EL (cell line): ENCODE measurements at regions not wholly inside any gene's neighbourhood (a gene's known extent, or its start where the extent isn't known, plus 50 kb on each side); places are given as distances from the start of the nearest gene placed in this dataset.

Experiments
- DNase-seq: peaks from one replicate; pipeline ENCODE4 v3.0.0-alpha.2; 2016

DNA sequence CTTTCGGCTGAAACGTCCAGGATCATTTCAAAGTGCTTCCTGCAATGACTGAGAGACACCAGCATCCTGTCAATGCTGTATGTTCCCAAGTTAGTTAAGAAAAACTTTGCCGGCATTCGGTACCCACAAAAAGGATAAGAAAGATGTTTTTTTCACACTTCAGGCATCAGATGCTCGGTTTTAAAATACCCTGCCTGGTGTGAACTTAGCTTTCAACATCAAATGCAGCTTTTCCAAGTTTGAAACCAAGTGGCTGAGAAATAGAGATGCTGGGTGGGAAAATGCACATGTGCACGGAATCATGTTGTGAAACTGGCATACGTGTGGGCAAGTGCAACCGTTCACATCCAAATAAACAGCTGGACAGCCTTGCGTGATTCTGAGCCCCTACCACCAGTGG, 254.9 kb upstream of the IGF1R start:
- DNase-seq: no peak

DNA sequence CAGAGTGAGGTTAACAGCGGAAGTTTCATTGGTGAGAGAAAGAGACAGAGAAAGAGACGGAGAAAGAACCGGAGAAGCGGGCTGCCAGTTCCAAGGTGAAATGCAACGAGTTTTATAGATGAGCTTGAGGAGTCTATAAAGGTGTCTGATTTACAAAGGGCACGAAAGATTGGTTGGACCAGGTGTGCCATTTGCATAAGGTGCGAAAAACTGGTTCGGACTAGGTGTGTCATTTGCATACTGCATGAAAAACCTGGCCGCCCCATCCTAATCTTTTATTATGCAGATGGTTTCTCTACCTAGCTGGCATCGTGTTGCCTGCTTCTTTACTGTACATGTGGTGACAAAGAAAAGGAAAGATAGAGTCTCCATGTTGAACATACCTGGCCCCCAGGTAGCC, 253.8 kb upstream of the IGF1R start:
- no peak for DNase-seq

DNA sequence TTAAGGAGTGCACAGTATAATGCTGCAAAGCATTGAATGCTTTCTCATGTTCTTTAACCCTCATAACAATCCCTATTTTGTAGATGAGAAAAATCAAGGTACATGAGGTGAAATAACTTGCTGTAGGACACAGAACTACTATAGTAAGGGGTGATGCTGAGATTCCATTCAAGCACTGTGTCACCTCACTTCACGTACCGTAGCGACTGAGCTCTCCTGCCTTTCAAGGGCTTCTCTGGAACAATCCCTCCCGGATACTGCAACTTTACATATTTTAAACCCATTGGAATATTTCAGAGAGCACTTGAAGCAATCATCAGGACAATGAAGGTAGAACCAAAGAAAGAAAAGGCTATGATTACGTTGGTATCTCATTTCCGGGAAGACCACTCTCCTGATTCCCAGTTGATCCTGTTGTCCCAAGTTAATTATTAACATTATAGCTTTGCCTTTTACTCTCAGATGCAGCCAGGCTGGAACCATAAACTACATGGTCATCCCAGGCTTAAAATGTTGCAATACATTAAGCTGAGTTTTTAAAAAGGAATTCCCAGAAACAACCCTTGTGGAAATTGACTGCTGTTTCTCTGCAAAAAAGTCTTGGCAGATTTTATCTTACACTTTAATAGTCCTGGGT, 252.2 kb upstream of the IGF1R start:
- DNase-seq: no peak

GRCh38 chr15:98397419-98397818, 250.9 kb upstream of the IGF1R start:
- no peak for DNase-seq

GRCh38 chr15:98398056-98398455, 250.3 kb upstream of the IGF1R start:
- DNase-seq: no peak

DNA sequence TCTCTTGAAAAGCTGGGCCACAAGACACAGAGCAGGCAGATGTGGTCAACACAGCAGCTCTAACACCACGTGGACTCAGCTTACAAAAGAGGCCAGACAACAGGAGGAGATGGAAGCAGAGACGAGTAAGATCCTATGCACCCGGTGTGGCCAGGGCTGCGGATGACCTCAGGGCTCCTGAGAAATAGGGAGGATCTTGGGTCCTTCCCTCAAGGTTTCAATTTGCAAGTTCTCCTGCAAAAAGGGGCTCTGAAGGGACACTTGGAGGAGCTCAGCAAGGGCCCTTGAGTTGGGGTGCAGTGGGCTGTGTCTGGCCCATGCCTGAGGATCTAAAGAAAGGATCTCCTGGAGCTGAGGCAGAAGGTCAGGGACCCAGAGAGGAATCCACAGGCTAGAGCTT, 249.5 kb upstream of the IGF1R start:
- no peak for DNase-seq

DNA sequence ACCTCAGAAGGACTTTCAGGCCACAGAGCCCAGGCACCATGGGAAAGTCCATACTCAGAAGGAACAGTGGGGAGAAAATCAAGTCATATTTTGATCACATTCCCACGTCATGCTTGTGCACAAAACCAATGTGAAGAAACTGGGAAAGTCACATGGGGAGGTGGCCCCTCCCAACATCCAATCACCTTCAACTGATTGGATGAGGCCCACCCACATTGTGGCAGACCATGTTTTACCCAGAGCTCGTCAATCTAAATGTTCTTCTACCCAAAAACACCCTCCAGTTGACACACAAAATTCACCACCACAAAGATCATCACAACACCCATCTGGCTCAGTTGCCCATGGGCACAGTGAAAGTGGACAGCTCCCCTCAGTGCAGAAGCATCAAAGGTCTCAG, 248.2 kb upstream of the IGF1R start:
- DNase-seq: no peak

DNA sequence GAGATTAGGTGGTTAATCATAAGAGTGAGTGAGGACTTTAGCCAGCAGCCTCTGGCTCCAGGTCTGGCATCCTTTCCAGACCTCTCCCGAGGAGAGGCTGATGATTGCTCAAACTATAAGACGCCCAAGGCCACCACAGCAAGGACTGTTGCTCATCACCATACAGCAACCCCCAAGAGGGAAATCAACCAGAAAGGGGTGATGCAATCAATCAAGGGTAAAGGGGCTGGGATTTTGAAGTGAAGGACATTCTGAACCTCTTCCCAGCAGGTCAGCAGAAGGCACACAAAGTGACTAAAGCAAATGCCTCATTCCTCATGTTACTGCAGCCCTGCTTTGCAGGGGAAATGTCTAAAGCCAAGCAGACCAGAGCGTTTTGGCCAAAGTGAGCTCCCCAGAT, 247.3 kb upstream of the IGF1R start:
- DNase-seq: no peak

DNA sequence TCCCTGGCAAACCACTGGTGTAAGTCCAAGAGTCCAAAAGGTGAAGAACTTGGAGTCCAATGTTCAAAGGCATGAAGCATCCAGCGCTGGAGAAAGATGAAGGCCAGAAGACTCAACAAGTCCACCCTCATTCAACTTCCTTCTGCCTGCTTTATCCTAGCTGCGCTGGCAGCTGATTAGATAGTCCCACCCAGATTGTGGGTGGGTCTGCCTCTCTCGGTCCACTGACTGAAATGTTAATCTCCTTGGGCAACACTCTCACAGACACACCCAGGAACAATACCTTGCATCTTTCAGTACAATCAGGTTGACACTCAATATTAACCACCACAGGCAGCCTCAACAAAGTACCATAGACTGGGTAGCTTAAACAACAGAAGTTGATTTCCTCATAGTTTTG, 245.9 kb upstream of the IGF1R start:
- no peak for DNase-seq

DNA sequence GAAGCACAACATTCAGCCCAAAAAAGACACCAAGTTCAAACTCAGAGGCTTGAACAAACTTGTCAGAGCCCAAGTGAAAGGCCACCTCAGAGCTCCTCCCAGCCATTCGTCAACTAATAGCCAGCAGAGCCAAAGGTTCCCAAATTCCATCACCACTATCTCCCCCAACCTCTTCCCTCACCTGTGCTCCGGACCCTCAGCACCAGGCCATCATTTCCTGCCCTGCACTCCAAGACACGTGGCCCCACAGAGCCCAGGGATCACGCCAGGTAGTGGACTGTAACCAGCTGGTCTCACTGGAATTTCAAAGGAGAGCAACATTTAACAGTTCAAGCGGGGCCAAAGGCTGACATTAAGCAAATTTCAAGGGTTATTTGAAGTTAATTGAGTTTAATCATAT, 245.2 kb upstream of the IGF1R start:
- DNase-seq: no peak

- DNase-seq: no peak
Measured at GRCh38 chr15:98403569-98403968, 244.8 kb upstream of the IGF1R start.

- DNase-seq: no peak
Measured at GRCh38 chr15:98405013-98405412, 243.3 kb upstream of the IGF1R start.

- no peak for DNase-seq
Measured at GRCh38 chr15:98408231-98408630, 240.1 kb upstream of the IGF1R start.

- no peak for DNase-seq
Measured at GRCh38 chr15:98410328-98410727, 238.0 kb upstream of the IGF1R start.

DNA sequence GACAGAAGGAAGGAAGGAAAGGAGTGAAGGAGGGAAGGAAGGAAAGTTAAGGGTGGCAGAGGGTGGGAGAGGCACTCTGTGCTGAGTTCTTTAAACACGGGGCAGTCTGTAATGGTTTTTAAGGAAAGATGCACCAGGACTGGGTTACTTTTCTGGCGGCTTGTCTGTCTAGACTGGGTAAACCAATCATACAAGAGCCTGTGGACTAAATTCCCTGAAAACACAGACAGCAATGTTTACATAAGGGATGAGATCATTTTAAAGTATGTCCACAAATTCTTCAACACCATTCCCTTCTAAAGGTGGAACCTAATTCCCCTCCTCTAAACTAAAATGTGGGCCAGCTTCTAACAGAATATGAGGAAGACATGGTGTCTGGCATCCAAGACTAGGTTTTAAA, 235.5 kb upstream of the IGF1R start:
- DNase-seq: no peak

- peak; percentile 14 for DNase-seq
Measured at GRCh38 chr15:98413933-98414546, 234.3 kb upstream of the IGF1R start.

DNA sequence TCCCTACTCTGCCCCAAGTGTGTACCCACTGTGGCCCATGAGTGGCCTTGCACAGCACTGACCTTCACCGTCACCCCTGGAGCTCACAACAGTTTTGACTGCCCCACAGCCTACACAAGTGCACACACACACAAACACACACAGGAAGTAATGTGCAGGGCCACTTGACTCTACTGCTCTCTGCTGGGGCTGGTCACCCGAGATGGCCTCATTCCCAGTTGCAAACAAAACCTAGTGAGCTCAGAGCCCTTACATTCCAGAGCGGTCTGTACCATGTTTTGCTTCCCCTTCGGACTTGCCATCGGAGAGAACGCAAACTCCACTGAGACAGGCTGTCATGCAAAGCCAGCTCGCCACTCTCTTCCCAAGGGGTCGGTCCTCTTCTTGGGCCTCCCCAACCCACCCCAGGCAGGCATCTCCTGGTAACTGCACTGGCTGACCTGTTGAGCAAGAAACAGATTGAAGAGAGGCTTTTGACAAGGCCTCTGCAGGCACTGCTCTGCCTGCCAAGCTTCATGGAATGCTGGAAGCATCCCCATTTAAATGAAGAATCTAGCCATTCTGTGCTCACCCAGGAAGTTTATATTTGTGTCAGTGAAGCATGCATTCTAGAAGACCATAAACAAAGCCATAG, 232.0 kb upstream of the IGF1R start:
- DNase-seq: no peak

GRCh38 chr15:98417346-98417745, 231.0 kb upstream of the IGF1R start:
- no peak for DNase-seq

DNA sequence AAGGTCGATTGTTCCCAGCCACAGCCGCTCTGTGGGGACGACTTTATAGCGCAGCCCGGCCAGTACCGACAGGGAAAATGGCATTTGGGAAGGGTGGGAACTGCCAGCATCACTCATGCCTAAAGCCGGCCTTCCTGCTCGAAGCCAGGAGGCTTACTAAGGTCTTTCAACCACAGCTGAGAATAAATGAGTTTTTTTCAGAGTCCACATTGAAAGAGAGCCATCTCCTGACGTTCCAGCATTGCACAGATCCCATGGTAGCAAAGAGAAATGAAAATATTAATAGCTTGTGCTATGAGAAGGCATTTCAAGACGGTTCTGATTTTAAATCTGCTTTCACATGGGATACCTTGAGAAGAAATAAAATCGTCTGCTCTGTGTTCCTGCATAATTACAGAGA, 230.2 kb upstream of the IGF1R start:
- no peak for DNase-seq

- DNase-seq: no peak
Measured at GRCh38 chr15:98419173-98419780, 229.1 kb upstream of the IGF1R start.

DNA sequence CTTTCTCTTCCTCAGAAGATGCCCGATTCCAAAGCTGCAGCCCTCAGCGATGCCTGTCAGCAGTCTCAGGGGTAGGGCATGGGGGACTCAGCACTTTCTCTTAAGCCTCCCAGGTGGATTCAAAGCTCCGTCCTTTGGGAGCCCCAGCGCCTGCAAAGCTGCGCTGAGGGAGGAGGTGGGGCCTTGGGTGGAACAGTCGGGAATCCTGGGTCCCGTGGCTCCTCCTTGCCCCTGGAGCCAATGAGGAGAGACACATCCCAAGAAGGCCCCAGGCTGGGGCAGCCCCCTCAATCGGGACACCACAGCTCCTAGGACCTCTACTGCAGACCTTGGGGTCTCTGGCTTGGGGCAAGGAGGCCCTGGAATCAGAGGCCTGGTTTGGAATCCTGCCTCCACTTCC, 227.5 kb upstream of the IGF1R start:
- no peak for DNase-seq

GRCh38 chr15:98421419-98422129, 226.8 kb upstream of the IGF1R start:
- peak; percentile 54 for DNase-seq

DNA sequence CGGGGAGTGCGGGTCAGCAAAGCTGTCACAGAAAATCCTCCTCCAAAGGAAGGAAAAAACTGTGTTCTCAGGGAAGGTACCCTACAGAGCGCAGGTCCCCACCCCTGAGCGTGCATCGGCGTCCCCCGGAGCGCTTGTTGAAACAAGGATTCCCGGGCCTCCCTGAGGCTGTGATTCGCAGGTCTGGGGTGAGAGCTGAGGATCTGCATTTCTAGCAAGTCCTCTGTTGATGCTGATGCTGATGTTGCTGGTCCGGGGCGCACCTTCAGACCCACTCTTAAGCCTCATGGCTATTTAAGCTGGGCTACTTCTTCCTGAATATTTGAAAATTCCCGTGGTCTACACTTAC, 226.2 kb upstream of the IGF1R start:
- DNase-seq: no peak

- no peak for DNase-seq
Measured at GRCh38 chr15:98425173-98425572, 223.2 kb upstream of the IGF1R start.
